HCT116 (cell line): ENCODE measurements at regions not wholly inside any gene's neighbourhood (a gene's known extent, or its start where the extent isn't known, plus 50 kb on each side); places are given as distances from the start of the nearest gene placed in this dataset.

Experiments used
- ATAC-seq: fragments of 200-7000 bp; cut with Tn5 transposase; 2 replicates; pipeline ENCODE4 v1.9.1; 2020; ENCODE audit warnings: mild to moderate bottlenecking, moderate library complexity
- BruUV-seq: library from RNA; stranded (reverse); fragments of 400-500 nt; replicated peaks from 2 replicates; lab custom pipeline; 2021; lab: Mats Ljungman, UMichigan
- CTCF ChIA-PET: fragments of 300-600 bp; sonication (Branson Sonifier 250); formaldehyde crosslinking; loops from one replicate; lab custom pipeline; 2021; ENCODE audit warnings: antibody characterized with exemption; lab: Charles Lee
- POLR2A ChIA-PET: fragments of 300-600, 350-600 bp; sonication (Branson Sonifier 250); formaldehyde crosslinking; loops from one replicate; lab custom pipeline; 2021; ENCODE audit warnings: antibody characterized with exemption; lab: Charles Lee
- RAD21 ChIA-PET, 2 experiments: fragments of 300-600 bp; sonication (Branson Sonifier 250); formaldehyde crosslinking; loops; one replicate each; lab custom pipeline; 2023; ENCODE audit warnings: low total read pairs in 2 of 2; ENCODE audit not compliant: uncharacterized antibody in 2 of 2, unreplicated experiment in 2 of 2, low non-redundant PET in 1 of 2; lab: Charles Lee
- DNase-seq: peaks from one replicate; pipeline ENCODE4 v3.0.0-alpha.2; 2010; ENCODE audit warnings: low read depth, low spot score
- H2AFZ ChIP-seq: fragments of 200-600 bp; shearing (Covaris generic), sonication (generic); 2 replicates; pipeline ENCODE4 v1.6.1; 2017; ENCODE audit warnings: low read depth, mixed run types, mixed read lengths, antibody characterized with exemption, low read length; ENCODE audit not compliant: poor library complexity, severe bottlenecking
- H3K27ac ChIP-seq: 2 replicates; pipeline ENCODE4 v1.5.1; 2012; ENCODE audit warnings: low read depth, low read length
- H3K27me3 ChIP-seq: fragments of 200-600 bp; sonication (generic); 2 replicates; pipeline ENCODE4 v1.6.1; 2016; ENCODE audit warnings: mixed run types, low read length, mixed read lengths; ENCODE audit not compliant: insufficient read depth
- H3K36me3 ChIP-seq, 2 experiments: fragments of 200-500 bp in 1 of 2; fragments of 200-600 bp in 1 of 2; sonication (Bioruptor generic) in 1 of 2; sonication (generic) in 1 of 2; 2 replicates each; pipeline versions ENCODE4 v1.5.1 to v1.6.1; 2014 to 2016; ENCODE audit warnings: low read length in 2 of 2, inconsistent platforms in 1 of 2, mixed read lengths in 1 of 2, mixed run types in 1 of 2; ENCODE audit not compliant: insufficient read depth in 2 of 2, control insufficient read depth in 1 of 2
- H3K4me1 ChIP-seq, 2 experiments: fragments of 200-600 bp in 1 of 2; sonication (generic) in 1 of 2; 2 replicates each; pipeline versions ENCODE4 v1.5.1 to v1.6.1; 2012 to 2017; ENCODE audit warnings: low read length in 2 of 2, inconsistent platforms in 1 of 2, mild to moderate bottlenecking in 1 of 2, mixed read lengths in 1 of 2, mixed run types in 1 of 2, moderate library complexity in 1 of 2; ENCODE audit not compliant: insufficient read depth in 2 of 2, control insufficient read depth in 1 of 2
- H3K4me2 ChIP-seq: fragments of 200-600 bp; sonication (generic); 2 replicates; pipeline ENCODE4 v1.6.1; 2017; ENCODE audit warnings: mixed run types, low read length, mixed read lengths
- H3K4me3 ChIP-seq, 2 experiments: fragments of 200-600 bp in 1 of 2; sonication (generic) in 1 of 2; replicated peaks in 1 of 2; 2 replicates each; pipeline ENCODE4 v1.5.1; 2011 to 2016; ENCODE audit warnings: low read length in 2 of 2, control low read depth in 1 of 2, low read depth in 1 of 2, mild to moderate bottlenecking in 1 of 2, mixed read lengths in 1 of 2, mixed run types in 1 of 2
- H3K79me2 ChIP-seq: fragments of 200-600 bp; sonication (generic); 2 replicates; pipeline ENCODE4 v1.6.1; 2017; ENCODE audit warnings: mild to moderate bottlenecking, mixed run types, low read length, moderate library complexity, mixed read lengths; ENCODE audit not compliant: insufficient read depth
- H3K9ac ChIP-seq: fragments of 200-600 bp; sonication (generic); 2 replicates; pipeline ENCODE4 v1.6.1; 2016; ENCODE audit warnings: low read length, mixed read lengths
- H3K9me2 ChIP-seq: fragments of 200-600 bp; sonication (generic), shearing (Covaris generic); 2 replicates; pipeline ENCODE4 v1.6.1; 2017; ENCODE audit warnings: mixed run types, mild to moderate bottlenecking, moderate library complexity; ENCODE audit not compliant: insufficient read depth
- H3K9me3 ChIP-seq, 2 experiments: fragments of 200-500 bp in 1 of 2; fragments of 200-600 bp in 1 of 2; sonication (Bioruptor generic) in 1 of 2; sonication (generic) in 1 of 2; 2 replicates each; pipeline ENCODE4 v1.6.1; 2014 to 2017; ENCODE audit warnings: low read length in 2 of 2, mixed read lengths in 2 of 2, inconsistent platforms in 1 of 2, low read depth in 1 of 2, mild to moderate bottlenecking in 1 of 2, mixed run types in 1 of 2, moderate library complexity in 1 of 2; ENCODE audit not compliant: control insufficient read depth in 1 of 2, insufficient read depth in 1 of 2
- H4K20me1 ChIP-seq: fragments of 200-600 bp; sonication (generic), shearing (Covaris generic); 2 replicates; pipeline ENCODE4 v1.6.1; 2017; ENCODE audit warnings: mixed run types, mild to moderate bottlenecking, moderate library complexity; ENCODE audit not compliant: insufficient read depth
- CBX3 ChIP-seq: IDR thresholded peaks from 2 replicates; pipeline ENCODE4 v1.6.1; 2012; ENCODE audit warnings: low read depth
- CEBPB ChIP-seq: IDR thresholded peaks from 2 replicates; pipeline ENCODE4 v1.6.1; 2012; ENCODE audit warnings: low read depth
- EGR1 ChIP-seq: IDR thresholded peaks from 2 replicates; pipeline ENCODE4 v1.6.1; 2012; ENCODE audit warnings: low read depth
- ELF1 ChIP-seq: IDR thresholded peaks from 2 replicates; pipeline ENCODE4 v1.6.1; 2012; ENCODE audit warnings: low read depth, borderline replicate concordance
- EZH2 ChIP-seq: fragments of 200-600 bp; sonication (generic); IDR thresholded peaks from 2 replicates; pipeline ENCODE4 v1.6.1; 2017; ENCODE audit warnings: antibody characterized with exemption, mixed run types
- EZH2phosphoT487 ChIP-seq: fragments of 200-600 bp; IDR thresholded peaks from 2 replicates; pipeline ENCODE4 v1.6.1; 2018; ENCODE audit warnings: antibody characterized with exemption, borderline replicate concordance
- FOSL1 ChIP-seq: IDR thresholded peaks from 2 replicates; pipeline ENCODE4 v1.6.1; 2012; ENCODE audit warnings: low read depth
- JUND ChIP-seq: IDR thresholded peaks from 2 replicates; pipeline ENCODE4 v1.6.1; 2012
- POLR2A ChIP-seq: IDR thresholded peaks from 2 replicates; pipeline ENCODE4 v1.7.0; 2011; ENCODE audit warnings: borderline replicate concordance; ENCODE audit not compliant: insufficient read depth, insufficient read length; ENCODE audit errors: extremely low read depth
- POLR2AphosphoS5 ChIP-seq: IDR thresholded peaks from 2 replicates; pipeline ENCODE4 v1.6.1; 2011; ENCODE audit warnings: mild to moderate bottlenecking, low read depth, low read length, moderate library complexity
- RAD21 ChIP-seq: IDR thresholded peaks from 2 replicates; pipeline ENCODE4 v1.6.1; 2012; ENCODE audit warnings: low read depth, mild to moderate bottlenecking
- SIN3A ChIP-seq: IDR thresholded peaks from 2 replicates; pipeline ENCODE4 v1.6.1; 2012; ENCODE audit warnings: low read depth
- SP1 ChIP-seq: IDR thresholded peaks from 2 replicates; pipeline ENCODE4 v1.6.1; 2012; ENCODE audit warnings: low read depth
- TCF7L2 ChIP-seq: IDR thresholded peaks from 2 replicates; pipeline ENCODE4 v1.7.0; 2011; ENCODE audit warnings: borderline replicate concordance, inconsistent platforms; ENCODE audit not compliant: insufficient read depth, insufficient read length; ENCODE audit errors: extremely low read depth
- YY1 ChIP-seq: IDR thresholded peaks from 2 replicates; pipeline ENCODE4 v1.6.1; 2011; ENCODE audit warnings: low read length, low read depth, moderate library complexity, mild to moderate bottlenecking; ENCODE audit not compliant: insufficient replicate concordance; ENCODE audit errors: extremely low read depth
- ZFX ChIP-seq: fragments of 450-650 bp; IDR thresholded peaks from 2 replicates; pipeline ENCODE4 v1.6.1; 2017
- ZNF274 ChIP-seq: fragments of 200-500 bp; sonication (Bioruptor generic); IDR thresholded peaks from 2 replicates; pipeline ENCODE4 v1.6.1; 2014; ENCODE audit warnings: mild to moderate bottlenecking, low read depth, low read length, inconsistent platforms
- intact Hi-C: fragments of 100-400 bp; cut with micrococcal nuclease; formaldehyde crosslinking; loops from 2 replicates; pipeline ENCODE4 v1.10.0; 2022
- TF ChIP-seq, protein P1 (sequence below): IDR thresholded peaks from 2 replicates; pipeline ENCODE4 v1.6.1; 2012
- TF ChIP-seq, protein P2 (sequence below): IDR thresholded peaks from 2 replicates; pipeline ENCODE4 v1.6.1; 2012
- TF ChIP-seq, protein P3 (sequence below): IDR thresholded peaks from 2 replicates; pipeline ENCODE4 v1.6.1; 2011; ENCODE audit warnings: mild to moderate bottlenecking, low read length, moderate library complexity; ENCODE audit not compliant: insufficient replicate concordance; ENCODE audit errors: extremely low read depth

DNA sequence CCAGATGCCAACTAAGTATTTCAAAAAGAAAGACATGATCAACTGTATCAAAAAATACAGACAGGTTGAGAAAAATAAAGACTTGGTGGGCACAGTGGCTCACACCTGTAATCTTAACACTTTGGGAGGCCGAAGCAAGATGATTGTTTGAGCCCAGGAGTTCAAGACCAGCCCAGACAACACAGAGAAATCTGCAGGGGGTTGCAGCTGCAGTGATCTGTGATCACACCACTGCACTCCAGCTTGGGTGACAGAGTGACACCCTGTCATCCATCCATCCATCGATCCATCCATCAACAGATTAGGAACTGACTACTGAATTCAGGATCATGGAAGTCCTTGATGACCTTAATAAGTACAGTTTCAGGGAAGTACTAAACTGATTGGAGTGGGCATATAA, 65.0 kb upstream of the RPS13 start:
- Histone ChIP-seq H3K79me2 (no peaks in the 10 kb centered on the region), H3K4me2 (no peak overlapping the region), H3K9ac (no peak overlapping the region), H3K9me2 (no peaks in the 10 kb centered on the region), H3K9me3 (no peaks in the 10 kb centered on the region), H3K27ac (no peak overlapping the region), H3K4me1 (no peaks in the 10 kb centered on the region), H2AFZ (no peak overlapping the region), H3K27me3 (no peaks in the 10 kb centered on the region), H3K4me3 (no peak overlapping the region), H3K36me3 (peaks cover 0 to under 1% of the 10 kb centered on the region in 2 experiments; a peak in 2 of 4 replicates), H4K20me1 (no peaks in the 10 kb centered on the region)
- DNase-seq (no peak), ATAC-seq (no peak)
- RAD21 ChIA-PET, result no interaction called here
- intact Hi-C loops, result no loop called here
- POLR2A ChIA-PET, result no interaction called here
- no TSS peak for BruUV-seq
- CTCF ChIA-PET, result no interaction called here
- TF ChIP-seq EZH2 (no peak), RAD21 (no peak), ZFX (no peak), EZH2phosphoT487 (no peak), YY1 (no peak), SIN3A (no peak), JUND (no peak), TCF7L2 (no peak), POLR2A (no peak), FOSL1 (no peak), ELF1 (no peak), ZNF274 (no peak), EGR1 (no peak), CBX3 (no peak), POLR2AphosphoS5 (no peak), CEBPB (no peak), SP1 (no peak)
- TF ChIP-seq, protein P1, sequence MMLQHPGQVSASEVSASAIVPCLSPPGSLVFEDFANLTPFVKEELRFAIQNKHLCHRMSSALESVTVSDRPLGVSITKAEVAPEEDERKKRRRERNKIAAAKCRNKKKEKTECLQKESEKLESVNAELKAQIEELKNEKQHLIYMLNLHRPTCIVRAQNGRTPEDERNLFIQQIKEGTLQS, result no peak
- TF ChIP-seq, protein P2, sequence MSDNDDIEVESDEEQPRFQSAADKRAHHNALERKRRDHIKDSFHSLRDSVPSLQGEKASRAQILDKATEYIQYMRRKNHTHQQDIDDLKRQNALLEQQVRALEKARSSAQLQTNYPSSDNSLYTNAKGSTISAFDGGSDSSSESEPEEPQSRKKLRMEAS, result no peak
- TF ChIP-seq, protein P3, sequence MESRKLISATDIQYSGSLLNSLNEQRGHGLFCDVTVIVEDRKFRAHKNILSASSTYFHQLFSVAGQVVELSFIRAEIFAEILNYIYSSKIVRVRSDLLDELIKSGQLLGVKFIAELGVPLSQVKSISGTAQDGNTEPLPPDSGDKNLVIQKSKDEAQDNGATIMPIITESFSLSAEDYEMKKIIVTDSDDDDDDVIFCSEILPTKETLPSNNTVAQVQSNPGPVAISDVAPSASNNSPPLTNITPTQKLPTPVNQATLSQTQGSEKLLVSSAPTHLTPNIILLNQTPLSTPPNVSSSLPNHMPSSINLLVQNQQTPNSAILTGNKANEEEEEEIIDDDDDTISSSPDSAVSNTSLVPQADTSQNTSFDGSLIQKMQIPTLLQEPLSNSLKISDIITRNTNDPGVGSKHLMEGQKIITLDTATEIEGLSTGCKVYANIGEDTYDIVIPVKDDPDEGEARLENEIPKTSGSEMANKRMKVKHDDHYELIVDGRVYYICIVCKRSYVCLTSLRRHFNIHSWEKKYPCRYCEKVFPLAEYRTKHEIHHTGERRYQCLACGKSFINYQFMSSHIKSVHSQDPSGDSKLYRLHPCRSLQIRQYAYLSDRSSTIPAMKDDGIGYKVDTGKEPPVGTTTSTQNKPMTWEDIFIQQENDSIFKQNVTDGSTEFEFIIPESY, result no peak
